IMR-90 (cell line): ENCODE measurements at regions not wholly inside any gene's neighbourhood (a gene's known extent, or its start where the extent isn't known, plus 50 kb on each side); places are given as distances from the start of the nearest gene placed in this dataset.

Experiments
- ATAC-seq: fragments of 200-7000 bp; cut with Tn5 transposase; 2 replicates; pipeline ENCODE4 v1.9.1; 2020; ENCODE audit warnings: low read depth, mild to moderate bottlenecking, moderate library complexity
- BruUV-seq: library from RNA; stranded (reverse); fragments of 400-500 nt; replicated peaks from 2 replicates; lab custom pipeline; 2021; lab: Mats Ljungman, UMichigan
- CTCF ChIA-PET: fragments of 300-600 bp; formaldehyde crosslinking; extraction: SDS; loops from one replicate; lab custom pipeline; 2021; ENCODE audit warnings: antibody characterized with exemption; lab: Yijun Ruan, JAX
- POLR2A ChIA-PET: fragments of 300-600 bp; sonication (Branson Sonifier 250); formaldehyde crosslinking; loops from one replicate; lab custom pipeline; 2022; ENCODE audit warnings: antibody characterized with exemption; ENCODE audit not compliant: unreplicated experiment; lab: Charles Lee
- DNase-seq: peaks from one replicate; pipeline ENCODE4 v3.0.0; 2013
- H2AFZ ChIP-seq: replicated peaks from 2 replicates; pipeline ENCODE3; 2013; ENCODE audit warnings: low read length, mild to moderate bottlenecking; ENCODE audit not compliant: poor library complexity
- H2AK5ac ChIP-seq: 2 replicates; pipeline ENCODE4 v1.6.1; 2013; ENCODE audit warnings: low read depth, low read length, inconsistent platforms
- H2AK9ac ChIP-seq: replicated peaks from 2 replicates; pipeline ENCODE3; 2013; ENCODE audit warnings: mild to moderate bottlenecking, low read depth, low read length, moderate library complexity; ENCODE audit not compliant: poor library complexity
- H2BK120ac ChIP-seq: 2 replicates; pipeline ENCODE4 v1.6.1; 2013; ENCODE audit warnings: low read depth, low read length, inconsistent platforms
- H2BK15ac ChIP-seq: 3 replicates; pipeline ENCODE4 v1.6.1; 2013; ENCODE audit warnings: low read depth, low read length, inconsistent platforms
- H2BK20ac ChIP-seq: 2 replicates; pipeline ENCODE4 v1.6.1; 2013; ENCODE audit warnings: low read depth, mild to moderate bottlenecking, inconsistent platforms, low read length, moderate library complexity
- H2BK5ac ChIP-seq: 2 replicates; pipeline ENCODE4 v1.6.1; 2013; ENCODE audit warnings: mild to moderate bottlenecking, low read depth, low read length, inconsistent platforms; ENCODE audit not compliant: poor library complexity, severe bottlenecking
- H3K14ac ChIP-seq: replicated peaks from 2 replicates; pipeline ENCODE4 v1.6.1; 2013; ENCODE audit warnings: low read depth, low read length, inconsistent platforms
- H3K18ac ChIP-seq: 2 replicates; pipeline ENCODE4 v1.6.1; 2013; ENCODE audit warnings: low read depth, low read length, control low read depth
- H3K23ac ChIP-seq: 2 replicates; pipeline ENCODE4 v1.6.1; 2013; ENCODE audit warnings: low read depth, low read length, inconsistent platforms
- H3K27ac ChIP-seq: 2 replicates; pipeline ENCODE4 v1.5.1; 2013; ENCODE audit warnings: mild to moderate bottlenecking, control low read depth, low read length; ENCODE audit not compliant: insufficient read depth
- H3K27me3 ChIP-seq: 2 replicates; pipeline ENCODE4 v1.6.1; 2013; ENCODE audit warnings: low read length; ENCODE audit not compliant: control insufficient read depth, insufficient read depth
- H3K36me3 ChIP-seq: 2 replicates; pipeline ENCODE4 v1.6.1; 2013; ENCODE audit warnings: low read length, mixed read lengths; ENCODE audit not compliant: control insufficient read depth, insufficient read depth
- H3K4ac ChIP-seq: 2 replicates; pipeline ENCODE4 v1.6.1; 2013; ENCODE audit warnings: low read depth, low read length, inconsistent platforms
- H3K4me1 ChIP-seq: 2 replicates; pipeline ENCODE4 v1.6.1; 2013; ENCODE audit warnings: low read length, mixed read lengths; ENCODE audit not compliant: control insufficient read depth, insufficient read depth
- H3K4me2 ChIP-seq: 2 replicates; pipeline ENCODE4 v1.6.1; 2013; ENCODE audit warnings: low read depth, mild to moderate bottlenecking, control low read depth, low read length, moderate library complexity
- H3K4me3 ChIP-seq: 2 replicates; pipeline ENCODE4 v1.5.1; 2013; ENCODE audit warnings: low read depth, mild to moderate bottlenecking, control low read depth, low read length, moderate library complexity; ENCODE audit not compliant: insufficient read depth
- H3K56ac ChIP-seq: 2 replicates; pipeline ENCODE4 v1.6.1; 2013; ENCODE audit warnings: low read length, inconsistent platforms; ENCODE audit not compliant: insufficient read depth; ENCODE audit errors: extremely low read depth
- H3K79me1 ChIP-seq, 2 experiments: 2 replicates each; pipeline ENCODE4 v1.6.1; 2013; ENCODE audit warnings: low read length in 2 of 2, inconsistent platforms in 1 of 2, low read depth in 1 of 2
- H3K9ac ChIP-seq: 2 replicates; pipeline ENCODE4 v1.6.1; 2013; ENCODE audit warnings: low read depth, low read length, control low read depth
- H3K9me1 ChIP-seq: 2 replicates; pipeline ENCODE4 v1.6.1; 2013; ENCODE audit warnings: low read length, inconsistent platforms; ENCODE audit not compliant: insufficient read depth
- H3K9me3 ChIP-seq: 2 replicates; pipeline ENCODE4 v1.6.1; 2013; ENCODE audit warnings: low read length; ENCODE audit not compliant: control insufficient read depth, insufficient read depth
- H4K20me1 ChIP-seq: 2 replicates; pipeline ENCODE4 v1.6.1; 2013; ENCODE audit warnings: low read length, inconsistent platforms; ENCODE audit not compliant: insufficient read depth
- H4K5ac ChIP-seq: 2 replicates; pipeline ENCODE4 v1.6.1; 2013; ENCODE audit warnings: mild to moderate bottlenecking, low read depth, low read length, control low read depth
- H4K8ac ChIP-seq, 2 experiments: 2 replicates each; pipeline ENCODE4 v1.6.1; 2013; ENCODE audit warnings: low read depth in 2 of 2, low read length in 2 of 2, control low read depth in 1 of 2, inconsistent platforms in 1 of 2
- H4K91ac ChIP-seq: 2 replicates; pipeline ENCODE4 v1.6.1; 2013; ENCODE audit warnings: low read depth, low read length, inconsistent platforms; ENCODE audit not compliant: insufficient read depth
- CEBPB ChIP-seq: IDR thresholded peaks from 2 replicates; pipeline ENCODE4 v1.6.1; 2012; ENCODE audit warnings: low read depth, low read length, improper control_type of control experiment
- MXI1 ChIP-seq: IDR thresholded peaks from 2 replicates; pipeline ENCODE4 v1.6.1; 2012; ENCODE audit warnings: low read depth, mild to moderate bottlenecking, low read length, moderate library complexity, borderline replicate concordance
- NFE2L2 ChIP-seq: fragments of 150-350 bp; IDR thresholded peaks from 2 replicates; pipeline ENCODE4 v1.6.1; 2016; ENCODE audit warnings: low read depth, mild to moderate bottlenecking, low read length
- WGBS, 2 experiments: methylation state at CpG; one replicate each; pipeline versions ENCODE4 v1.1.5 to v1.1.7; 2013; ENCODE audit warnings: missing lambda C conversion rate in 2 of 2; ENCODE audit not compliant: insufficient read length in 1 of 2; ENCODE audit errors: extremely low coverage in 2 of 2; 5-methylcytosine and 5-hydroxymethylcytosine counted together
- dilution Hi-C: fragments of 300-500 bp; cut with HindIII; formaldehyde crosslinking; loops from one replicate; pipeline ENCODE4 v1.14.3; 2018; ENCODE audit warnings: low sequenced_read_pairs; ENCODE audit not compliant: unreplicated experiment
- in situ Hi-C: fragments of 300-500 bp; cut with MboI; formaldehyde crosslinking; loops from 3 replicates; pipeline ENCODE4 v1.14.3; 2019; ENCODE audit warnings: low sequenced_read_pairs, inconsistent platforms, mixed read lengths
- intact Hi-C: fragments of 100-400 bp; cut with micrococcal nuclease; formaldehyde crosslinking; loops from 2 replicates; pipeline ENCODE4 v1.10.0; 2022

- Histone ChIP-seq H4K5ac (no peak overlapping the region), H3K23ac (no peak overlapping the region), H3K27me3 (no peaks in the 10 kb centered on the region), H3K4me2 (no peak overlapping the region), H2AK9ac (no peak overlapping the region), H2AK5ac (0 out of 2 replicates have a peak overlapping the region, but pooled peaks have one; percentile 20), H2BK15ac (peak overlapping the region; percentile 12; the same call in 1 of the 3 replicates), H2AFZ (no peak overlapping the region), H3K4me3 (no peak overlapping the region), H4K8ac (no peak overlapping the region; a peak in 1 of 4 replicates), H3K36me3 (no peaks in the 10 kb centered on the region), H2BK20ac (peak overlapping the region; percentile 44; the same call in 1 of the 2 replicates), H4K91ac (0 out of 2 replicates have a peak overlapping the region, but pooled peaks have one; percentile 30), H3K4ac (peak overlapping the region; percentile 10; the same call in 1 of the 2 replicates), H3K9me1 (no peaks in the 10 kb centered on the region), H3K14ac (no peak overlapping the region), H2BK5ac (no peak overlapping the region), H2BK120ac (peak overlapping the region; percentile 4; the same call in 1 of the 2 replicates), H3K56ac (no peak overlapping the region), H3K79me1 (no peaks in the 10 kb centered on the region), H3K27ac (no peak overlapping the region), H3K18ac (0 out of 2 replicates have a peak overlapping the region, but pooled peaks have one; percentile 24), H3K4me1 (peaks cover 14% of the 10 kb centered on the region), H3K9ac (no peak overlapping the region), H3K9me3 (no peaks in the 10 kb centered on the region), H4K20me1 (no peaks in the 10 kb centered on the region)
- ChIA-PET CTCF (no interaction called here), POLR2A (no interaction called here)
- in situ Hi-C loops (no loop called here), intact Hi-C loops (no loop called here), dilution Hi-C loops (no loop called here)
- no CpG with 5 or more reads among the region's 2 CpGs for WGBS, 2 experiments
- DNase-seq (peak; percentile 32), ATAC-seq (no peak)
- BruUV-seq = no TSS peak
- no peak for TF ChIP-seq NFE2L2
- TF ChIP-seq MXI1 = no peak
- peak; percentile 86 for TF ChIP-seq CEBPB
Measured at GRCh38 chr2:217469203-217469810, 533.5 kb downstream of the TNS1 start.
